Endothelial cell of hepatic sinusoid (primary cell): ENCODE measurements at regions not wholly inside any gene's neighbourhood (a gene's known extent, or its start where the extent isn't known, plus 50 kb on each side); places are given as distances from the start of the nearest gene placed in this dataset.

Experiments used
- in situ Hi-C: cut with HindIII; loops from 2 replicates; pipeline ENCODE4 v1.10.0; 2017; ENCODE audit warnings: low sequenced_read_pairs

- in situ Hi-C loops = no loop called here
Observed at GRCh38 chr4:45985038-45985437, 138.8 kb downstream of the GABRG1 start.

- in situ Hi-C loops = no loop called here
Observed at GRCh38 chr4:45971108-45971507, 152.7 kb downstream of the GABRG1 start.

GRCh38 chr4:45957353-45957752 lies 166.5 kb downstream of the GABRG1 start:
- in situ Hi-C loops = no loop called here

GRCh38 chr4:45954276-45954675 lies 169.6 kb downstream of the GABRG1 start:
- in situ Hi-C loops = no loop called here

- in situ Hi-C loops = no loop called here
Observed at GRCh38 chr4:45951153-45951552, 172.7 kb downstream of the GABRG1 start.

- in situ Hi-C loops = no loop called here
Observed at GRCh38 chr4:45946699-45947098, 177.2 kb downstream of the GABRG1 start.

- in situ Hi-C loops = no loop called here
Observed at GRCh38 chr4:45944000-45944399, 179.9 kb downstream of the GABRG1 start.

GRCh38 chr4:45939056-45939455 lies 184.8 kb downstream of the GABRG1 start:
- in situ Hi-C loops = no loop called here

- in situ Hi-C loops = no loop called here
Observed at GRCh38 chr4:45931154-45931553, 192.7 kb downstream of the GABRG1 start.

GRCh38 chr4:45927641-45928040 lies 196.2 kb downstream of the GABRG1 start:
- in situ Hi-C loops = no loop called here

- in situ Hi-C loops = no loop called here
Observed at GRCh38 chr4:45925809-45926208, 198.0 kb downstream of the GABRG1 start.

GRCh38 chr4:45920861-45921260 lies 203.0 kb downstream of the GABRG1 start:
- in situ Hi-C loops = no loop called here

- in situ Hi-C loops = no loop called here
Observed at GRCh38 chr4:45910511-45910910, 213.3 kb downstream of the GABRG1 start.

- in situ Hi-C loops = no loop called here
Observed at GRCh38 chr4:45897946-45898585, 225.8 kb downstream of the GABRG1 start.

GRCh38 chr4:45883421-45883820 lies 240.4 kb downstream of the GABRG1 start:
- in situ Hi-C loops = no loop called here

- in situ Hi-C loops = no loop called here
Observed at GRCh38 chr4:45876235-45876890, 247.5 kb downstream of the GABRG1 start.

GRCh38 chr4:45869184-45869583 lies 254.7 kb downstream of the GABRG1 start:
- in situ Hi-C loops = no loop called here

- in situ Hi-C loops = no loop called here
Observed at GRCh38 chr4:45865781-45866180, 258.1 kb downstream of the GABRG1 start.

- in situ Hi-C loops = no loop called here
Observed at GRCh38 chr4:45855857-45856256, 268.0 kb downstream of the GABRG1 start.

- in situ Hi-C loops = no loop called here
Observed at GRCh38 chr4:45846016-45846415, 277.8 kb downstream of the GABRG1 start.

GRCh38 chr4:45841791-45842190 lies 282.1 kb downstream of the GABRG1 start:
- in situ Hi-C loops = no loop called here

- in situ Hi-C loops = no loop called here
Observed at GRCh38 chr4:45831692-45832091, 292.2 kb downstream of the GABRG1 start.

- in situ Hi-C loops = no loop called here
Observed at GRCh38 chr4:45803994-45804393, 319.9 kb downstream of the GABRG1 start.
